Mesendoderm (in vitro differentiated cells): ENCODE measurements at regions not wholly inside any gene's neighbourhood (a gene's known extent, or its start where the extent isn't known, plus 50 kb on each side); places are given as distances from the start of the nearest gene placed in this dataset.

Experiments used
- DNase-seq: peaks from one replicate; pipeline ENCODE4 v3.0.0; 2013
- H2AK5ac ChIP-seq: 2 replicates; pipeline ENCODE4 v1.6.1; 2013; ENCODE audit warnings: low read length, inconsistent platforms
- H2BK120ac ChIP-seq: 2 replicates; pipeline ENCODE4 v1.6.1; 2013; ENCODE audit warnings: low read depth, mild to moderate bottlenecking, low read length, moderate library complexity, mixed read lengths
- H2BK15ac ChIP-seq: replicated peaks from 2 replicates; pipeline ENCODE4 v1.6.1; 2013; ENCODE audit warnings: low read depth, mild to moderate bottlenecking, moderate library complexity
- H2BK5ac ChIP-seq: 2 replicates; pipeline ENCODE4 v1.6.1; 2013; ENCODE audit warnings: low read length, inconsistent platforms
- H3K18ac ChIP-seq: 2 replicates; pipeline ENCODE4 v1.6.1; 2013; ENCODE audit warnings: mild to moderate bottlenecking, low read length, mixed read lengths
- H3K23ac ChIP-seq: one replicate; pipeline ENCODE4 v1.6.1; 2013; ENCODE audit warnings: low read length
- H3K27ac ChIP-seq: 2 replicates; pipeline ENCODE4 v1.5.1; 2013; ENCODE audit warnings: low read depth, mild to moderate bottlenecking, inconsistent platforms, low read length, moderate library complexity
- H3K27me3 ChIP-seq: 2 replicates; pipeline ENCODE4 v1.6.1; 2013; ENCODE audit warnings: low read length, control low read depth, mild to moderate bottlenecking, inconsistent platforms; ENCODE audit not compliant: insufficient read depth, poor library complexity
- H3K36me3 ChIP-seq: 2 replicates; pipeline ENCODE4 v1.6.1; 2013; ENCODE audit warnings: low read length, inconsistent platforms; ENCODE audit not compliant: control insufficient read depth, insufficient read depth
- H3K4ac ChIP-seq: one replicate; pipeline ENCODE4 v1.6.1; 2013; ENCODE audit warnings: low read depth, mild to moderate bottlenecking, low read length, moderate library complexity
- H3K4me1 ChIP-seq: 2 replicates; pipeline ENCODE4 v1.6.1; 2013; ENCODE audit warnings: low read depth, low read length, inconsistent platforms; ENCODE audit not compliant: control insufficient read depth
- H3K4me2 ChIP-seq: 2 replicates; pipeline ENCODE4 v1.6.1; 2013; ENCODE audit warnings: low read length
- H3K4me3 ChIP-seq: 2 replicates; pipeline ENCODE4 v1.5.1; 2013; ENCODE audit warnings: mild to moderate bottlenecking, low read length
- H3K56ac ChIP-seq: one replicate; pipeline ENCODE4 v1.6.1; 2013; ENCODE audit warnings: low read length
- H3K79me1 ChIP-seq: 2 replicates; pipeline ENCODE4 v1.6.1; 2013; ENCODE audit warnings: low read length, inconsistent platforms
- H3K79me2 ChIP-seq: 2 replicates; pipeline ENCODE4 v1.6.1; 2013; ENCODE audit warnings: mild to moderate bottlenecking, low read length; ENCODE audit not compliant: control insufficient read depth, insufficient read depth
- H3K9ac ChIP-seq: 2 replicates; pipeline ENCODE4 v1.6.1; 2013; ENCODE audit warnings: low read length, inconsistent platforms
- H4K5ac ChIP-seq: one replicate; pipeline ENCODE4 v1.6.1; 2013; ENCODE audit warnings: low read length
- H4K8ac ChIP-seq: one replicate; pipeline ENCODE4 v1.6.1; 2013; ENCODE audit warnings: low read depth, mild to moderate bottlenecking, control low read depth, low read length, moderate library complexity
- WGBS: extraction: QIAGEN DNeasy Blood & Tissue Kit; methylation state at CpG from one replicate; pipeline ENCODE4 v1.1.7; 2013; ENCODE audit warnings: low lambda C conversion rate, missing lambda C conversion rate; ENCODE audit not compliant: insufficient coverage; ENCODE audit errors: extremely low coverage; 5-methylcytosine and 5-hydroxymethylcytosine counted together

- Histone ChIP-seq H2BK120ac (no peak overlapping the region), H3K4me3 (no peak overlapping the region), H3K79me2 (no peaks in the 10 kb centered on the region), H2BK5ac (no peak overlapping the region), H2AK5ac (no peak overlapping the region), H4K8ac (no peak overlapping the region), H3K18ac (no peak overlapping the region), H3K79me1 (no peaks in the 10 kb centered on the region), H3K4me1 (no peaks in the 10 kb centered on the region), H3K36me3 (no peaks in the 10 kb centered on the region), H4K5ac (no peak overlapping the region), H3K9ac (no peak overlapping the region), H3K56ac (no peak overlapping the region), H3K4me2 (no peak overlapping the region), H2BK15ac (no peak overlapping the region), H3K27me3 (no peaks in the 10 kb centered on the region), H3K4ac (no peak overlapping the region), H3K27ac (no peak overlapping the region), H3K23ac (no peak overlapping the region)
- no CpG with 5 or more reads among the region's 2 CpGs for WGBS
- DNase-seq: no peak
These were observed 376.8 kb downstream of the TSN start for GRCh38 chr2:122132147-122132691.

GRCh38 chr2:122135021-122135937 lies 379.8 kb downstream of the TSN start:
- H4K5ac ChIP-seq: no peak overlapping the region
- no peak overlapping the region for H3K4me2 ChIP-seq
- no peaks in the 10 kb centered on the region for H3K27me3 ChIP-seq
- WGBS: no CpG with 5 or more reads among the region's 10 CpGs
- no peak overlapping the region for H3K27ac ChIP-seq
- no peaks in the 10 kb centered on the region for H3K36me3 ChIP-seq
- no peak overlapping the region for H2BK120ac ChIP-seq
- H3K4ac ChIP-seq: no peak overlapping the region
- H3K79me1 ChIP-seq: no peaks in the 10 kb centered on the region
- H2BK5ac ChIP-seq: no peak overlapping the region
- no peak overlapping the region for H4K8ac ChIP-seq
- no peak overlapping the region for H2AK5ac ChIP-seq
- no peaks in the 10 kb centered on the region for H3K79me2 ChIP-seq
- no peak overlapping the region for H3K23ac ChIP-seq
- no peak overlapping the region for H3K56ac ChIP-seq
- H3K4me3 ChIP-seq: no peak overlapping the region
- H2BK15ac ChIP-seq: no peak overlapping the region
- no peak for DNase-seq
- H3K18ac ChIP-seq: no peak overlapping the region
- no peak overlapping the region for H3K9ac ChIP-seq
- no peaks in the 10 kb centered on the region for H3K4me1 ChIP-seq

- H3K4me3 ChIP-seq: no peak overlapping the region
- no peak overlapping the region for H2BK15ac ChIP-seq
- H2BK120ac ChIP-seq: no peak overlapping the region
- H3K56ac ChIP-seq: no peak overlapping the region
- H3K79me2 ChIP-seq: no peaks in the 10 kb centered on the region
- no peak overlapping the region for H3K27ac ChIP-seq
- no CpG with 5 or more reads among the region's 2 CpGs for WGBS
- no peak overlapping the region for H3K23ac ChIP-seq
- H3K27me3 ChIP-seq: no peaks in the 10 kb centered on the region
- no peak overlapping the region for H2BK5ac ChIP-seq
- no peak overlapping the region for H4K8ac ChIP-seq
- no peaks in the 10 kb centered on the region for H3K79me1 ChIP-seq
- DNase-seq: peak; percentile 74
- no peak overlapping the region for H2AK5ac ChIP-seq
- no peak overlapping the region for H4K5ac ChIP-seq
- no peak overlapping the region for H3K4me2 ChIP-seq
- H3K36me3 ChIP-seq: no peaks in the 10 kb centered on the region
- H3K4me1 ChIP-seq: no peaks in the 10 kb centered on the region
- H3K4ac ChIP-seq: no peak overlapping the region
- no peak overlapping the region for H3K18ac ChIP-seq
- no peak overlapping the region for H3K9ac ChIP-seq
These were observed 380.6 kb downstream of the TSN start for GRCh38 chr2:122136056-122136455.

DNA sequence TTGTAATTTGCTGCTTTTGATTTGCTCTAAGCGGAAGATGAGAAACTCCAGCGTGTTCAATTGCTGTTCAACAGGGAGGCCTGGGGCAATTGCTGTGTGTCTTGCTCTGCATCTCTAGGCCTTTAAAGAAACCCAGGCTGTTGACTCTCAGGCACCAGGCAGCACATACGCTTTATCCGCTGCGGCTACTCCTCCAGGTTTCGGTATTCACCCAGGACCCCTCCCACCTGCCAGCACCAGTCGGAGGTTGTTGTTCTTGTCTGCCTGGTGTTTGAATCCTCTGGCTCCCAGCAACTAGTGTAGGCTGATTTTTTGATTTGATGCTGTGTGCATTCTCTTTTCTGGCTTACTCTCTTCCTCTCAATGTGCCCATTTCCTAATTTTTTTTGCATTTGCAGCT lies 383.1 kb downstream of the TSN start:
- no peak overlapping the region for H2AK5ac ChIP-seq
- H3K36me3 ChIP-seq: no peaks in the 10 kb centered on the region
- H3K79me2 ChIP-seq: no peaks in the 10 kb centered on the region
- H3K56ac ChIP-seq: no peak overlapping the region
- H2BK120ac ChIP-seq: no peak overlapping the region
- H3K23ac ChIP-seq: no peak overlapping the region
- no peak overlapping the region for H3K18ac ChIP-seq
- no peaks in the 10 kb centered on the region for H3K4me1 ChIP-seq
- no peak overlapping the region for H4K8ac ChIP-seq
- H2BK5ac ChIP-seq: no peak overlapping the region
- no peaks in the 10 kb centered on the region for H3K79me1 ChIP-seq
- H3K27ac ChIP-seq: no peak overlapping the region
- H3K9ac ChIP-seq: no peak overlapping the region
- no peaks in the 10 kb centered on the region for H3K27me3 ChIP-seq
- no peak overlapping the region for H2BK15ac ChIP-seq
- no peak overlapping the region for H3K4ac ChIP-seq
- H4K5ac ChIP-seq: no peak overlapping the region
- no peak overlapping the region for H3K4me3 ChIP-seq
- DNase-seq: no peak
- H3K4me2 ChIP-seq: no peak overlapping the region
- WGBS: no CpG with 5 or more reads among the region's 7 CpGs

DNA sequence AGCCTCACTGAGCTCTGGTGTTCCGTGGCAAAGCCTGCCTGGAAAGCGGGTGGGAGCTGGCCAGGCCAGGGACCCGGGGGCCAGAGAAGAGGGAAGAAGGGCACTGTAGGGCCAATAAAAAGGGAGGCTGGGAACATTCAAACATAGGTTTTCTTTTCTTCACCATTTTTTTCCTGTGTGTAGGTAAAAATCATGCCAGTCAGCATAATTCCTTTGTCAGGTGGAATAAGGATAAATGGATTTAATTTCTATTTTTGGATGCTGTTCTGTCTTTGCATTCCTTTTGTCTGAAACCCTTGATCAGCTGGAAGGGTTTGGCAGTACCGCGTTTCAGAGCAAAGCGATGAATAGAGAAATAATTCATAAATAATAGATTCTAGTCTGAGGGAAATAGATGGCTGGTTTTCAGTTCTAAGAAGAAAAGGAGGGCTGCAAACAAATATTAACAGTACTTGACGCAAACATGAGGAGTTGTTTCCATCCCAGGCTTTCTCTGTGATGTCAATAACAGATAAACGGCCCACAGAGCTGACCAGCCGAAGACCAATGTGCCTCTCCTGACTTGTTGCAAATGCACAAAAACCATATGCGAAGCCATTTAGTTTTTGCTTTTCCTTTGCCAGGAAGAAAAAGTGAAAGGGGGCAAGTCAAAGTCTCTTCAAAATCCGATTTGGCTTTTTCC lies 384.4 kb downstream of the TSN start:
- H3K27ac ChIP-seq: no peak overlapping the region

More for the DNA sequence above, 384.4 kb downstream of the TSN start:
- Histone ChIP-seq H3K27me3 (no peaks in the 10 kb centered on the region), H4K8ac (peak overlapping the region; percentile 59), H3K23ac (no peak overlapping the region), H3K18ac (no peak overlapping the region), H3K4me2 (no peak overlapping the region), H3K4me1 (no peaks in the 10 kb centered on the region), H2BK15ac (no peak overlapping the region), H3K4ac (no peak overlapping the region), H3K36me3 (no peaks in the 10 kb centered on the region), H4K5ac (no peak overlapping the region), H2BK120ac (no peak overlapping the region), H2AK5ac (no peak overlapping the region), H3K4me3 (no peak overlapping the region), H3K9ac (no peak overlapping the region), H3K79me2 (no peaks in the 10 kb centered on the region), H3K79me1 (no peaks in the 10 kb centered on the region), H3K56ac (no peak overlapping the region), H2BK5ac (no peak overlapping the region)
- DNase-seq: no peak
- no CpG with 5 or more reads among the region's 11 CpGs for WGBS
